HCT116 (cell line): ENCODE measurements at regions not wholly inside any gene's neighbourhood (a gene's known extent, or its start where the extent isn't known, plus 50 kb on each side); places are given as distances from the start of the nearest gene placed in this dataset.

Experiments
- ATAC-seq: fragments of 200-7000 bp; cut with Tn5 transposase; 2 replicates; pipeline ENCODE4 v1.9.1; 2020; ENCODE audit warnings: mild to moderate bottlenecking, moderate library complexity
- BruUV-seq: library from RNA; stranded (reverse); fragments of 400-500 nt; replicated peaks from 2 replicates; lab custom pipeline; 2021; lab: Mats Ljungman, UMichigan
- CTCF ChIA-PET: fragments of 300-600 bp; sonication (Branson Sonifier 250); formaldehyde crosslinking; loops from one replicate; lab custom pipeline; 2021; ENCODE audit warnings: antibody characterized with exemption; lab: Charles Lee
- POLR2A ChIA-PET: fragments of 300-600, 350-600 bp; sonication (Branson Sonifier 250); formaldehyde crosslinking; loops from one replicate; lab custom pipeline; 2021; ENCODE audit warnings: antibody characterized with exemption; lab: Charles Lee
- RAD21 ChIA-PET, 2 experiments: fragments of 300-600 bp; sonication (Branson Sonifier 250); formaldehyde crosslinking; loops; one replicate each; lab custom pipeline; 2023; ENCODE audit warnings: low total read pairs in 2 of 2; ENCODE audit not compliant: uncharacterized antibody in 2 of 2, unreplicated experiment in 2 of 2, low non-redundant PET in 1 of 2; lab: Charles Lee
- DNase-seq: peaks from one replicate; pipeline ENCODE4 v3.0.0-alpha.2; 2010; ENCODE audit warnings: low read depth, low spot score
- H2AFZ ChIP-seq: fragments of 200-600 bp; shearing (Covaris generic), sonication (generic); 2 replicates; pipeline ENCODE4 v1.6.1; 2017; ENCODE audit warnings: low read depth, mixed run types, mixed read lengths, antibody characterized with exemption, low read length; ENCODE audit not compliant: poor library complexity, severe bottlenecking
- H3K27ac ChIP-seq: 2 replicates; pipeline ENCODE4 v1.5.1; 2012; ENCODE audit warnings: low read depth, low read length
- H3K27me3 ChIP-seq: fragments of 200-600 bp; sonication (generic); 2 replicates; pipeline ENCODE4 v1.6.1; 2016; ENCODE audit warnings: mixed run types, low read length, mixed read lengths; ENCODE audit not compliant: insufficient read depth
- H3K36me3 ChIP-seq, 2 experiments: fragments of 200-500 bp in 1 of 2; fragments of 200-600 bp in 1 of 2; sonication (Bioruptor generic) in 1 of 2; sonication (generic) in 1 of 2; 2 replicates each; pipeline versions ENCODE4 v1.5.1 to v1.6.1; 2014 to 2016; ENCODE audit warnings: low read length in 2 of 2, inconsistent platforms in 1 of 2, mixed read lengths in 1 of 2, mixed run types in 1 of 2; ENCODE audit not compliant: insufficient read depth in 2 of 2, control insufficient read depth in 1 of 2
- H3K4me1 ChIP-seq, 2 experiments: fragments of 200-600 bp in 1 of 2; sonication (generic) in 1 of 2; 2 replicates each; pipeline versions ENCODE4 v1.5.1 to v1.6.1; 2012 to 2017; ENCODE audit warnings: low read length in 2 of 2, inconsistent platforms in 1 of 2, mild to moderate bottlenecking in 1 of 2, mixed read lengths in 1 of 2, mixed run types in 1 of 2, moderate library complexity in 1 of 2; ENCODE audit not compliant: insufficient read depth in 2 of 2, control insufficient read depth in 1 of 2
- H3K4me2 ChIP-seq: fragments of 200-600 bp; sonication (generic); 2 replicates; pipeline ENCODE4 v1.6.1; 2017; ENCODE audit warnings: mixed run types, low read length, mixed read lengths
- H3K4me3 ChIP-seq, 2 experiments: fragments of 200-600 bp in 1 of 2; sonication (generic) in 1 of 2; replicated peaks in 1 of 2; 2 replicates each; pipeline ENCODE4 v1.5.1; 2011 to 2016; ENCODE audit warnings: low read length in 2 of 2, control low read depth in 1 of 2, low read depth in 1 of 2, mild to moderate bottlenecking in 1 of 2, mixed read lengths in 1 of 2, mixed run types in 1 of 2
- H3K79me2 ChIP-seq: fragments of 200-600 bp; sonication (generic); 2 replicates; pipeline ENCODE4 v1.6.1; 2017; ENCODE audit warnings: mild to moderate bottlenecking, mixed run types, low read length, moderate library complexity, mixed read lengths; ENCODE audit not compliant: insufficient read depth
- H3K9ac ChIP-seq: fragments of 200-600 bp; sonication (generic); 2 replicates; pipeline ENCODE4 v1.6.1; 2016; ENCODE audit warnings: low read length, mixed read lengths
- H3K9me2 ChIP-seq: fragments of 200-600 bp; sonication (generic), shearing (Covaris generic); 2 replicates; pipeline ENCODE4 v1.6.1; 2017; ENCODE audit warnings: mixed run types, mild to moderate bottlenecking, moderate library complexity; ENCODE audit not compliant: insufficient read depth
- H3K9me3 ChIP-seq, 2 experiments: fragments of 200-500 bp in 1 of 2; fragments of 200-600 bp in 1 of 2; sonication (Bioruptor generic) in 1 of 2; sonication (generic) in 1 of 2; 2 replicates each; pipeline ENCODE4 v1.6.1; 2014 to 2017; ENCODE audit warnings: low read length in 2 of 2, mixed read lengths in 2 of 2, inconsistent platforms in 1 of 2, low read depth in 1 of 2, mild to moderate bottlenecking in 1 of 2, mixed run types in 1 of 2, moderate library complexity in 1 of 2; ENCODE audit not compliant: control insufficient read depth in 1 of 2, insufficient read depth in 1 of 2
- H4K20me1 ChIP-seq: fragments of 200-600 bp; sonication (generic), shearing (Covaris generic); 2 replicates; pipeline ENCODE4 v1.6.1; 2017; ENCODE audit warnings: mixed run types, mild to moderate bottlenecking, moderate library complexity; ENCODE audit not compliant: insufficient read depth
- CEBPB ChIP-seq: IDR thresholded peaks from 2 replicates; pipeline ENCODE4 v1.6.1; 2012; ENCODE audit warnings: low read depth
- EGR1 ChIP-seq: IDR thresholded peaks from 2 replicates; pipeline ENCODE4 v1.6.1; 2012; ENCODE audit warnings: low read depth
- ELF1 ChIP-seq: IDR thresholded peaks from 2 replicates; pipeline ENCODE4 v1.6.1; 2012; ENCODE audit warnings: low read depth, borderline replicate concordance
- EZH2phosphoT487 ChIP-seq: fragments of 200-600 bp; IDR thresholded peaks from 2 replicates; pipeline ENCODE4 v1.6.1; 2018; ENCODE audit warnings: antibody characterized with exemption, borderline replicate concordance
- FOSL1 ChIP-seq: IDR thresholded peaks from 2 replicates; pipeline ENCODE4 v1.6.1; 2012; ENCODE audit warnings: low read depth
- JUND ChIP-seq: IDR thresholded peaks from 2 replicates; pipeline ENCODE4 v1.6.1; 2012
- POLR2A ChIP-seq: IDR thresholded peaks from 2 replicates; pipeline ENCODE4 v1.7.0; 2011; ENCODE audit warnings: borderline replicate concordance; ENCODE audit not compliant: insufficient read depth, insufficient read length; ENCODE audit errors: extremely low read depth
- POLR2AphosphoS5 ChIP-seq: IDR thresholded peaks from 2 replicates; pipeline ENCODE4 v1.6.1; 2011; ENCODE audit warnings: mild to moderate bottlenecking, low read depth, low read length, moderate library complexity
- RAD21 ChIP-seq: IDR thresholded peaks from 2 replicates; pipeline ENCODE4 v1.6.1; 2012; ENCODE audit warnings: low read depth, mild to moderate bottlenecking
- SIN3A ChIP-seq: IDR thresholded peaks from 2 replicates; pipeline ENCODE4 v1.6.1; 2012; ENCODE audit warnings: low read depth
- SP1 ChIP-seq: IDR thresholded peaks from 2 replicates; pipeline ENCODE4 v1.6.1; 2012; ENCODE audit warnings: low read depth
- YY1 ChIP-seq: IDR thresholded peaks from 2 replicates; pipeline ENCODE4 v1.6.1; 2011; ENCODE audit warnings: low read length, low read depth, moderate library complexity, mild to moderate bottlenecking; ENCODE audit not compliant: insufficient replicate concordance; ENCODE audit errors: extremely low read depth
- ZFX ChIP-seq: fragments of 450-650 bp; IDR thresholded peaks from 2 replicates; pipeline ENCODE4 v1.6.1; 2017
- ZNF274 ChIP-seq: fragments of 200-500 bp; sonication (Bioruptor generic); IDR thresholded peaks from 2 replicates; pipeline ENCODE4 v1.6.1; 2014; ENCODE audit warnings: mild to moderate bottlenecking, low read depth, low read length, inconsistent platforms
- intact Hi-C: fragments of 100-400 bp; cut with micrococcal nuclease; formaldehyde crosslinking; loops from 2 replicates; pipeline ENCODE4 v1.10.0; 2022
- TF ChIP-seq, protein P1 (sequence below): IDR thresholded peaks from 2 replicates; pipeline ENCODE4 v1.6.1; 2011; ENCODE audit warnings: mild to moderate bottlenecking, low read length, moderate library complexity; ENCODE audit not compliant: insufficient replicate concordance; ENCODE audit errors: extremely low read depth
- TF ChIP-seq, protein P2 (sequence below), 3 experiments: fragments of 200-600 bp in 1 of 3; sonication (generic) in 1 of 3; IDR thresholded peaks in 2 of 3; conservative IDR thresholded peaks in 1 of 3; 2 replicates each; pipeline ENCODE4 v1.5.1; 2012 to 2017; ENCODE audit warnings: low read depth in 2 of 3, low read length in 2 of 3, antibody characterized with exemption in 1 of 3, borderline replicate concordance in 1 of 3, control low read depth in 1 of 3, mild to moderate bottlenecking in 1 of 3, mixed read lengths in 1 of 3, mixed run types in 1 of 3, moderate library complexity in 1 of 3; ENCODE audit not compliant: insufficient read depth in 1 of 3
- TF ChIP-seq, protein P3 (sequence below): IDR thresholded peaks from 2 replicates; pipeline ENCODE4 v1.6.1; 2012
- TF ChIP-seq, protein P4 (sequence below): IDR thresholded peaks from 2 replicates; pipeline ENCODE4 v1.6.1; 2012

DNA sequence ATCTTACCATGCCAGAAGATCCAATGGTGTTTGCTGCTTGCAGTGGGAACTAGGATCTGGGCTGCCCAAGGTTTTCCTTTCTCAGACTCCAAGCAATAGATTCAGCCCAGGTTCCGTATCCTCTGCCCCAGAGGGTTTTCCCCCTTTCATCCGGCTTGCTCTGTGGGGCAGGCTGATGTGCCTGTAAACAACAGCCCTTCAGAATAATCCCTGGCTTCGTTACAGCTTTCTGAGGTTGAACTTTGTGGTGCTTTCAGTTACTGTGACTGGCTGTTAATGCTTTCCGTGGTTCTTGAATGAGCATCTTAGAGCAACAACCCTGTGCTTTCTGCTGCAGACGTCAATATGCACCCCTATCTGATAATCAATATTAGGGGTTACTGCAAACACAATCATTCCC lies 400.4 kb downstream of the BTBD3 start:
- H3K9me3 ChIP-seq: peaks cover 5 to 42% of the 10 kb centered on the region in 2 experiments; a peak in 2 of 4 replicates
- no peaks in the 10 kb centered on the region for H3K36me3 ChIP-seq
- H3K4me3 ChIP-seq: no peak overlapping the region
- no peaks in the 10 kb centered on the region for H3K4me1 ChIP-seq
- DNase-seq: no peak
- intact Hi-C loops: no loop called here
- ChIA-PET RAD21 (no interaction called here), CTCF (no interaction called here), POLR2A (no interaction called here)
- TF ChIP-seq POLR2A (no peak), ELF1 (no peak), SIN3A (no peak), EGR1 (no peak), RAD21 (no peak), ZFX (no peak), JUND (no peak), YY1 (no peak), ZNF274 (no peak), CEBPB (no peak), FOSL1 (no peak), POLR2AphosphoS5 (no peak), EZH2phosphoT487 (no peak), SP1 (no peak)
- TF ChIP-seq, protein P1, sequence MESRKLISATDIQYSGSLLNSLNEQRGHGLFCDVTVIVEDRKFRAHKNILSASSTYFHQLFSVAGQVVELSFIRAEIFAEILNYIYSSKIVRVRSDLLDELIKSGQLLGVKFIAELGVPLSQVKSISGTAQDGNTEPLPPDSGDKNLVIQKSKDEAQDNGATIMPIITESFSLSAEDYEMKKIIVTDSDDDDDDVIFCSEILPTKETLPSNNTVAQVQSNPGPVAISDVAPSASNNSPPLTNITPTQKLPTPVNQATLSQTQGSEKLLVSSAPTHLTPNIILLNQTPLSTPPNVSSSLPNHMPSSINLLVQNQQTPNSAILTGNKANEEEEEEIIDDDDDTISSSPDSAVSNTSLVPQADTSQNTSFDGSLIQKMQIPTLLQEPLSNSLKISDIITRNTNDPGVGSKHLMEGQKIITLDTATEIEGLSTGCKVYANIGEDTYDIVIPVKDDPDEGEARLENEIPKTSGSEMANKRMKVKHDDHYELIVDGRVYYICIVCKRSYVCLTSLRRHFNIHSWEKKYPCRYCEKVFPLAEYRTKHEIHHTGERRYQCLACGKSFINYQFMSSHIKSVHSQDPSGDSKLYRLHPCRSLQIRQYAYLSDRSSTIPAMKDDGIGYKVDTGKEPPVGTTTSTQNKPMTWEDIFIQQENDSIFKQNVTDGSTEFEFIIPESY: no peak
- TF ChIP-seq, protein P2, sequence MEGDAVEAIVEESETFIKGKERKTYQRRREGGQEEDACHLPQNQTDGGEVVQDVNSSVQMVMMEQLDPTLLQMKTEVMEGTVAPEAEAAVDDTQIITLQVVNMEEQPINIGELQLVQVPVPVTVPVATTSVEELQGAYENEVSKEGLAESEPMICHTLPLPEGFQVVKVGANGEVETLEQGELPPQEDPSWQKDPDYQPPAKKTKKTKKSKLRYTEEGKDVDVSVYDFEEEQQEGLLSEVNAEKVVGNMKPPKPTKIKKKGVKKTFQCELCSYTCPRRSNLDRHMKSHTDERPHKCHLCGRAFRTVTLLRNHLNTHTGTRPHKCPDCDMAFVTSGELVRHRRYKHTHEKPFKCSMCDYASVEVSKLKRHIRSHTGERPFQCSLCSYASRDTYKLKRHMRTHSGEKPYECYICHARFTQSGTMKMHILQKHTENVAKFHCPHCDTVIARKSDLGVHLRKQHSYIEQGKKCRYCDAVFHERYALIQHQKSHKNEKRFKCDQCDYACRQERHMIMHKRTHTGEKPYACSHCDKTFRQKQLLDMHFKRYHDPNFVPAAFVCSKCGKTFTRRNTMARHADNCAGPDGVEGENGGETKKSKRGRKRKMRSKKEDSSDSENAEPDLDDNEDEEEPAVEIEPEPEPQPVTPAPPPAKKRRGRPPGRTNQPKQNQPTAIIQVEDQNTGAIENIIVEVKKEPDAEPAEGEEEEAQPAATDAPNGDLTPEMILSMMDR (IDR thresholded peaks at IDR 0.05 in 2 of 3, conservative IDR thresholded peaks at IDR 0.05 in 1 of 3; ENCODE audit: borderline replicate concordance in 1 of 3, insufficient read depth in 1 of 3, low read depth in 2 of 3, low read length in 2 of 3): no peak
- TF ChIP-seq, protein P3, sequence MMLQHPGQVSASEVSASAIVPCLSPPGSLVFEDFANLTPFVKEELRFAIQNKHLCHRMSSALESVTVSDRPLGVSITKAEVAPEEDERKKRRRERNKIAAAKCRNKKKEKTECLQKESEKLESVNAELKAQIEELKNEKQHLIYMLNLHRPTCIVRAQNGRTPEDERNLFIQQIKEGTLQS: no peak
- TF ChIP-seq, protein P4, sequence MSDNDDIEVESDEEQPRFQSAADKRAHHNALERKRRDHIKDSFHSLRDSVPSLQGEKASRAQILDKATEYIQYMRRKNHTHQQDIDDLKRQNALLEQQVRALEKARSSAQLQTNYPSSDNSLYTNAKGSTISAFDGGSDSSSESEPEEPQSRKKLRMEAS: no peak
- H2AFZ ChIP-seq: no peak overlapping the region
- no peak overlapping the region for H3K27ac ChIP-seq
- no peaks in the 10 kb centered on the region for H3K27me3 ChIP-seq
- no TSS peak for BruUV-seq
- no peak overlapping the region for H3K9ac ChIP-seq
- no peak for ATAC-seq
- no peak overlapping the region for H3K4me2 ChIP-seq
- no peaks in the 10 kb centered on the region for H3K9me2 ChIP-seq
- no peaks in the 10 kb centered on the region for H4K20me1 ChIP-seq
- H3K79me2 ChIP-seq: no peaks in the 10 kb centered on the region
